Dedifferentiated amniotic fluid mesenchymal stem cell (primary cell): ENCODE measurements at regions not wholly inside any gene's neighbourhood (a gene's known extent, or its start where the extent isn't known, plus 50 kb on each side); places are given as distances from the start of the nearest gene placed in this dataset.
A peak's percentile ranks its signal among the peaks of the same experiment; 100 is the strongest.
"Not testable (repeated sequence)": the region's sequence is repeated elsewhere in the genome, so short reads cannot be mapped to it uniquely, and the experiment has no call there.

ENCODE experiments used
- DNase-seq: peaks from one replicate; pipeline ENCODE4 v3.0.0-alpha.2; 2016; ENCODE audit errors: extremely low spot score

DNA sequence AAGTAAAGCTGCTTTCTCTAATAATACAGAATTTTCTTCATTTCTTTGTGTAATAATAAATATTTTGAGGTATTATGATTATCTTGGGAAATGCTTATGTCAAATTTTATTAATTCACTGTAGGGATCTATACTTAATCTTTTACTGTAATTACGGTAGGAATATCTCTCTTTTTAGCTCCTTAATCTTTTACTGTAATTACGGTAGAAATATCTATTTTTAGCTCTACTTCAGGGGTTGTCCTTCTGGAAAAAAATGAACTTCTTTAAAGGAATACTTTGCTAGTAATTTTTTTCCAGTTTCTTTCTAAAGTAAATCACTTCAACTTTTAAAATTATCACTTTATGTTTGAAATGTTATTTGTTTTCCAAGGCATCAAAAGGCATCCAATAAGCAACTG is 2229.4 kb upstream of the AGA start:
- DNase-seq: no peak

GRCh38 chr4:179678093-179678814 is 2236.0 kb upstream of the AGA start:
- DNase-seq: no peak

GRCh38 chr4:179683661-179684060 is 2241.4 kb upstream of the AGA start:
- DNase-seq: not testable (repeated sequence)

GRCh38 chr4:179692222-179692621 is 2250.0 kb upstream of the AGA start:
- DNase-seq: no peak

GRCh38 chr4:179695175-179695574 is 2252.9 kb upstream of the AGA start:
- peak; percentile 59 for DNase-seq

DNA sequence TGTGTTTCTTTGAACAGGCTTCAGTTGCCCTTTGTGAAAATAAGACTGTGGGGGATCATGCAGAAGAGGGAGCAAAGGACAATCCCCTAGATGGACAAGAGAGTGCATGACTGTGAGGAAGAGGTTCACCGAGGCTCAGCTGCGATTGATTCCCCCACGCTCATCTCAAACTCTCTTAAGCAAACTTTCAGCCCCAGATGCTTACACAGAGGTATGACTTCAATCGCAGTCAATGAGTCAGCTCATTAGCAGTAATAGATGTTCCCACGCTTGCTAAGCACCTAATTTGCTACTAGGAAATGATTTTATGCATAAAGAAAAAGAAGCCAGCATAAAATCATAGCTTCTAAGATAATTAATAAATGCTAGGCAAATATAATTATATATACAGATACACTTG is 2256.1 kb upstream of the AGA start:
- no peak for DNase-seq

DNA sequence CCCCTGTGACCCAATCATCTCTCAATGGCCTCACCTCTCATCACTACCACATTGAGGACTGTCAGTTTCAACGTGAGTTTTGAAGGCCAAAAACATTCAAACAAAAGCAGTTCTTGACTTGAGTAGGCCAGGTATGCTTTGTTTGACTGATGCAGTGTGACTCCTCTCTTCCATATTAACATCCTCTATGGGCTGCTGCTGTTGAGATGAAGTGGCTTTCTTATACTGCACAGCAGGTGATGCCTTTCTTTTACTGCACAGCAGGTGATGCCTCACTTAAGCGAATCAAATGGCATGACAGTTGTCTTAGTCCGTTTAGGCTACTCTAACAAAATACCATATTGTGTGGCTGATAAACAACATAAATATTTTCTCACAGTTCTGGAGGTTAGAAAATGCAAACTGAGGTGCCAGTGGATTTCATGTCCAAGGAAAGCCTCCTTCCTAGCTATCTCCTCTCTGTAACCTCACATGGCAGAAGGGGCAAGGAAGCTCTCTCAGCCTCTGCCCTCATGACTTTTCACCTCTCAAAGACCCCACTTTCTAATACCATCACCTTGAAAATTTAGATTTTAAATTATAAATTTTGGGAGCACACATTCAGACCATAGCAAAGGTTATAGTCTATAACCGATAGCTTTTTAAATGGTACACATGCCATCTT is 2267.9 kb upstream of the AGA start:
- DNase-seq: no peak

DNA sequence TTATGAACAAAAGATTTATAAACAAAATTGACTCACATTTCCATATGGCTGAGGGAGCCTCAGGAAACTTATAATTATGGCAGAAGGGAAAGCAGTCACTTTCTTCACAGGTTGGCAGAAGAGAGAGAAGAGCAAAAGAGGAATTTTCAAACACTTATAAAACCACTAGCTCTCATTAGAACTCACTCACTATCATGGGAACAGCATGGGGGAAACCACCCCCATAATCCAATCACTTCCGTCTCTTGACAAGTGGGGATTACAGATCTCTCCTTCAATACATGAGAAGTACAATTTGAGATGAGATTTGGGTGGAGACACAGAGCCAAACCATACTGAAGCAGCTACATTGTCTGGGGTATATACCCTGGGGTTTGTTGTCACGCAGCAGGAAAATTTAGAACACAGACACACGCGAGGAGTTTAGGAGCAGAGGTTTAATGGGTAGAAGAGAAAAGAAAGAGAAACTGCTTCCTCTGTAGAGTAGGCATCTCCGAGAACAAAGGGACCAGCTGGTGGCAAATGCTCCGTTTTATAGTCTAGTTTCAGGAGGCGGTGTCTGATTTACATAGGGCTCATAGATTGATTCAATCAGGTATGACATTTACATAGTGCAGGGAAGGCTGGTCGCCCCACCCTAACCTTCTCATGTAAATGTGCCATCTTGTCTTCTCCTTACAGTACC is 2277.7 kb upstream of the AGA start:
- DNase-seq: no peak

DNA sequence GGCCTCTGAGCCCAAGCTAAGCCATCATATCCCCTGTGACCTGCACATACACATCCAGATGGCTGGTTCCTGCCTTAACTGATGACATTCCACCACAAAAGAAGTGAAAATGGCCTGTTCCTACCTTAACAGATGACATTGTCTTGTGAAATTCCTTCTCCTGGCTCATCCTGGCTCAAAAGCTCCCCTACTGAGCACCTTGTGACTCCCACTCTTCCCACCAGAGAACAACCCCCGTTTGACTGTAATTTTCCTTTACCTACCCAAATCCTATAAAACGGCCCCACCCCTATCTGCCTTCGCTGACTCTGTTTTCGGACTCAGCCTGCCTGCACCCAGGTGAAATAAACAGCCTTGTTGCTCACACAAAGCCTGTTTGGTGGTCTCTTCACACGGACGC is 2284.3 kb upstream of the AGA start:
- not testable (repeated sequence) for DNase-seq

DNA sequence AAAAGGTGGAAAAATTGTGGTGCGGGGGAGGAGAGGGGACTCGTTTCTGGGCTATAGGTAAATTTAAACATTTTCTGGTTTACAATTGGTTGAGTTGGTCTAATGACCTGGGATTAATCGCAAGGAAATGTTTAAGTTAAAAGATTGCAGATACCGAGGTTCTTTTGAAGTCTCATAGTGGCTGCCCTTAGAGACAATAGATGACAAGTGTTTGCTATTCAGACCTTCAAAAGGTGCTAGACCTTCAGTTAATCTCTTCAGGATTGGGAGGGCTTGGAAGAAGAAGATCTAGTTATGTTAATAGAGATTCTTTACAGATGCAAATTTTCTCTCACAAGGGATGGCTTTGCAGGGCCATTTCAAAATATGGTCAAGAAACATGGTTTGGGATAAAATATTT is 2286.1 kb upstream of the AGA start:
- no peak for DNase-seq

GRCh38 chr4:179736820-179737219 is 2294.6 kb upstream of the AGA start:
- DNase-seq: not testable (repeated sequence)

GRCh38 chr4:179738822-179739221 is 2296.6 kb upstream of the AGA start:
- no peak for DNase-seq

- DNase-seq: no peak
Observed at GRCh38 chr4:179747218-179747910, 2305.1 kb upstream of the AGA start.

- DNase-seq: no peak
Observed at GRCh38 chr4:179748837-179749236, 2306.6 kb upstream of the AGA start.

DNA sequence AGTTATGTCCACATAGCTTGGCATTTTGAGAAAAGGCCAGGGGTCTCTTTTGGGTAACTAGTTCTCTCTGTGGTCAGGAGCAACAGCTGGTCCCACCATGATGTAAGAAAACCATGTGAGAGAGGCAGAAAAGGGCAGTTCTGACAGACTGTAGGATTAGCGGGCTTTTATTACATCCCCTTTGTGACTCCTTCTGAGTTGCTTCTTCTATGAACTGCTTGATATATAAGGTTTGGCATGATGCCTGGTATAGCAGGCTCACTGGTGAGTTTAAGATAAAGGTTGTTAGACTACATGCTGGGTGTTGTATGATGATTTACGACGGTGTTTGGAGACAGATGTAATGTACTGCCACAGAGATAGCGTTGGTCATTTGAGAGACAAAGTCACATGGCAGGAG is 2308.1 kb upstream of the AGA start:
- DNase-seq: no peak

- DNase-seq: no peak
Observed at GRCh38 chr4:179751669-179752068, 2309.4 kb upstream of the AGA start.

DNA sequence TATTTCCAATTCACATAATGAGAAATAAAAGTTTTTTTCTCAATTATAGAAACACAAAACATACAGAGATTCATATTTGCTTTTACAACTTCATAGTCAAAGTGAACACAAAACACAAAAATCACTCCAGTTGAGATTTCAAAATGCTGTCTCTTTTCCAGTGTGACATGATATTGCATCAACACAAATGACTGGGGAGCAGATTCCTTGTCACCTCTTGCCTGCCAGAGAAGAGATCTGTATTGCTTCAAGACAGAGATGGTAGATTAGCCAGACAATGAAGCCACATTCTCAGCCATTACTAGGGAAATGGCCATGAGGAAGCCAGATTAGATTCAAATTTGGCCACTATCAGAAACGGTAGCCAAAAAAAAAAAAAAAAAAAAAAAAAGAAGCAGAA is 2313.1 kb upstream of the AGA start:
- peak; percentile 21 for DNase-seq

DNA sequence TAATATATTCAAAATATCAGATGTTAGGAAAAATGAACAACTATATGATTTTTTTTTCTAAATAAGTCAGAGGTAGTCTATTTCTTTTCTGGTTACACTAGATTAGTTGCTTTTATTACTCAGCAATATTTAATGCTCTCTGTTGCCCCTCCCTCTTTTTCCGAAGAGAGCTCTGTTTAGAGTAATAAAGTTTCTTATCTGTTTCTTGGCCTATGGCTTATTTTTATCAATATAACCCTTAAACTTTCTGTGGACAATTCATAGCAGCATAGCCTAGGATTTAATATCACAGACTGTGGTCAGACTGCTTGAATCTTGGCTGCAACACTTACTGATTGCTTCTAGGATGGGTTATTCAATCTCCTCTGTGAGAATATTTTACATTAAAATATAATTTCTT is 2315.4 kb upstream of the AGA start:
- no peak for DNase-seq

DNA sequence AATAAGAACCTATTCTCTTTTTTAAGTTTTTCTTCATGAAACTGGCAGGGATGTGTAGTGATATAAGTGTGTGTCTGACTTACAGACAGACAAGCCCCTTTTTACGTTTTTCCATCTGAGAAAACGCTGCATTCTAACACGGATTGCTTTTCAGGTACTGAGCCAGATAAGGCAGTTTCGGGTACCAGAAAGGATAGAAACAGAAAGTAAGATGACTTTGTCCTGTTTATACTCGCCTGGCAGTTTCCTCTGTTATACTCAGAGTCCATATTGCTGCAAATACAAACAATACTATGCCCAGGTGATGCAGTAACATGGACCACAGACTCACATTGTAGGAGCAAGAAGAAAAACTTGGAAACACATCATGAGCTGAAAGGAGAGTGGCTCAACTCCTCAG is 2320.6 kb upstream of the AGA start:
- DNase-seq: no peak

DNA sequence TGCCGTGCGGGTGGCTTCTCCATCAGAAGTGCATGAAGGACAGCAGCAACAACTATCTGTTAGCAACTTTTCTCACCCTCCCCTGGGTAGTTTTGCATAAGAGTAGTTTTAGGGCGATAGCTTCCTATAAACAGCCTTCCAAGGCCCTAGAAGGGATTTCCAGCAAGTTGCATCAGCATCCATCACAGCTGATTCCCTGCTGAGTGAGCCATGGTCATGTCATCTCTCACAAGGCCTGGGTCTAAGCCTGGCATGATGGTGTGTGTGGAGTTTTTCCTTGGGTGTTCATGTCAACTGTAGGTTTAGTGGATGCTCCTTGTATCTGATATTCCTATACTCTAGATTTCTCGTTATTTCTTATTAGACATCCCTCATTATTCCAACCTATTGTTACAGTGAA is 2324.7 kb upstream of the AGA start:
- DNase-seq: no peak

DNA sequence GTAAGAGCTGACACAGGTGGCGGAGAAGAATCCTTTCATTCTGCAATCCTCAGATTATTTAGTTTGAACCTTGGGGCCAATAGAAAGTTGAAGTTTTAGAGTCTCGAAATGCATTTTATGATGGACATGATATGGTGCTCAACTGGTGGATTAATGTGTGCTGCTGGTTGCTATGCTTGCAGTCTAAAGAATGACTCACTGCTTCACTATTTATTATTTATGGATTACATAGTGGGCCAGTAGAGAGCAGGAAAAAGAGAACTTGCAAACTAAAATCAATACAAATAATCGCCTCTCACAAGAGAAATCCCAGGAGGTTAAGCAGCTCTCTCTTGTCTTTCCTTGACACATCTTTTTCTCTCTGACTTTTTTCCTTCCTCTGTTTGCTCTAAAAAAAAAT is 2326.8 kb upstream of the AGA start:
- DNase-seq: no peak

GRCh38 chr4:179797738-179798137 is 2355.5 kb upstream of the AGA start:
- DNase-seq: no peak

DNA sequence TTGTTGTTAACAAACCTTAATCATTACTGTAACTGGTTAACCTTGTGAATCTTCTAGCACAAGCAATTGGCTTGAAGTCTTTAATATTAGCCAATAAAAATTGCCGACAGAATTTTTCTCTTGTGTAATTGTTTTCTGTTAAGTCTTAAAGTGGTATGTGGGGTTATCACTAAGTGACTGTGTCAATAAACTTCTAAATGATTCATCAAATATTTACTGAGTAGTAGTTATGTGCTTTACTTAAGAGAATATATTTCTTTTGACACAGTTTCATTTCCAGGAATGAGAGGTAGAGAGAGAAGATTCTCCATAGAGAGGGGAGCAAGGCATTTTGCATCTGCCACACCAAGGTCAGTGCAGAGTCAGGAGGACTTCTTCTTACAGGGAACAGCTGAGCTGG is 2361.6 kb upstream of the AGA start:
- DNase-seq: peak; percentile 15
